ENCODE measurements at regions not wholly inside any gene's neighbourhood (a gene's known extent, or its start where the extent isn't known, plus 50 kb on each side); places are given as distances from the start of the nearest gene placed in this dataset.

DNA sequence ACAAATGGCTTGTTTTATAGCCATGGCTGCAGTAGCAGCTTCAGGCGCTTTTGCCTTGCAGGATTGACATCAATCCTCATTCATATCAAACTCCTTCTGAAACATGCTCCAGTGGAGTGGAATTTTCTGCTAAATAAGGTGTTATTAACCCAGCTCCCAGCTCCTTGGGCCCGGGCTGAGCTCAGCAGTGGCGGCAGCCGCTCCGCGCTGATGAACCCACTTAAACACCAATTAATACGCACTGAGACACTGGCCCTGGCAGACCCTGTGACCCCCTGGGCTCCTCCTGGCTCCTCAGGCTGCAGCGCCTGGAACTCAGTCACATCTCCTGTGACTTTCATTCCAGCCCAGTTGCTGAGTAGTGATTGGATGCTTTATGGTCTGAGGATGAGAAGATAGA, 137.4 kb upstream of the GRIK3 start:
- no peak overlapping the region for H3K27ac ChIP-seq (ENCODE audit: low read depth, low read length)
- H3K36me3 ChIP-seq (ENCODE audit: control insufficient read depth in 1 of 2, insufficient read depth in 2 of 2, low read length in 2 of 2), result no peaks in the 10 kb centered on the region
- H3K9me3 ChIP-seq (ENCODE audit: control insufficient read depth in 1 of 2, insufficient read depth in 1 of 2, low read depth in 1 of 2, low read length in 2 of 2), result no peaks in the 10 kb centered on the region
- RAD21 ChIA-PET (ENCODE audit: low non-redundant PET in 1 of 2, low total read pairs in 2 of 2, uncharacterized antibody in 2 of 2, unreplicated experiment in 2 of 2), result no interaction called here
- DNase-seq (ENCODE audit: low read depth, low spot score), result no peak
- ATAC-seq, result no peak
- H3K9me2 ChIP-seq (ENCODE audit: insufficient read depth), result no peaks in the 10 kb centered on the region
- no peak overlapping the region for H3K9ac ChIP-seq (ENCODE audit: low read length)
- intact Hi-C loops (cut with micrococcal nuclease), result loop anchor here (10.0 kb wide), 1 partner anchor 597 kb away; no protein-coding TSS in a partner anchor
- H3K4me2 ChIP-seq (ENCODE audit: low read length), result no peak overlapping the region
- CTCF ChIA-PET, result no interaction called here
- no peak for TF ChIP-seq SRF (IDR thresholded peaks at IDR 0.05; ENCODE audit: low read depth)
- TF ChIP-seq REST (IDR thresholded peaks at IDR 0.05; ENCODE audit: low read depth), result no peak
- TF ChIP-seq JUND (IDR thresholded peaks at IDR 0.05), result no peak
- TF ChIP-seq, protein P1, sequence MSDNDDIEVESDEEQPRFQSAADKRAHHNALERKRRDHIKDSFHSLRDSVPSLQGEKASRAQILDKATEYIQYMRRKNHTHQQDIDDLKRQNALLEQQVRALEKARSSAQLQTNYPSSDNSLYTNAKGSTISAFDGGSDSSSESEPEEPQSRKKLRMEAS (IDR thresholded peaks at IDR 0.05), result no peak
- TF ChIP-seq SIN3A (IDR thresholded peaks at IDR 0.05; ENCODE audit: low read depth), result no peak
- TF ChIP-seq ZNF274 (IDR thresholded peaks at IDR 0.05; ENCODE audit: low read depth, low read length), result no peak
- TF ChIP-seq SP1 (IDR thresholded peaks at IDR 0.05; ENCODE audit: low read depth), result no peak
- no peak for TF ChIP-seq EGR1 (IDR thresholded peaks at IDR 0.05; ENCODE audit: low read depth)
- no peak for TF ChIP-seq RAD21 (IDR thresholded peaks at IDR 0.05; ENCODE audit: low read depth)
- no peak for TF ChIP-seq CEBPB (IDR thresholded peaks at IDR 0.05; ENCODE audit: low read depth)
- TF ChIP-seq POLR2AphosphoS5 (IDR thresholded peaks at IDR 0.05; ENCODE audit: low read depth, low read length), result no peak
- TF ChIP-seq ATF3 (IDR thresholded peaks at IDR 0.05), result no peak
- no peak for TF ChIP-seq FOSL1 (IDR thresholded peaks at IDR 0.05; ENCODE audit: low read depth)
- H4K20me1 ChIP-seq (ENCODE audit: insufficient read depth), result no peaks in the 10 kb centered on the region
- H3K79me2 ChIP-seq (ENCODE audit: insufficient read depth, low read length), result no peaks in the 10 kb centered on the region
- no peaks in the 10 kb centered on the region for H3K4me1 ChIP-seq (ENCODE audit: control insufficient read depth in 1 of 2, insufficient read depth in 2 of 2, low read length in 2 of 2)
- no TSS peak for BruUV-seq (replicated peaks)
- H3K4me3 ChIP-seq (replicated peaks in 1 of 2; ENCODE audit: low read depth in 1 of 2, low read length in 2 of 2), result no peak overlapping the region
- POLR2A ChIA-PET, result no interaction called here
- no peak overlapping the region for H2AFZ ChIP-seq (ENCODE audit: low read depth, low read length, poor library complexity, severe bottlenecking)
- peaks cover 72% of the 10 kb centered on the region for H3K27me3 ChIP-seq (ENCODE audit: insufficient read depth, low read length)

All from HCT116 (cell line).